H9 (cell line): ENCODE measurements at regions not wholly inside any gene's neighbourhood (a gene's known extent, or its start where the extent isn't known, plus 50 kb on each side); places are given as distances from the start of the nearest gene placed in this dataset.
A peak's percentile ranks its signal among the peaks of the same experiment; 100 is the strongest.

Experiments used
- DNase-seq: peaks from one replicate; pipeline ENCODE4 v3.0.0-alpha.2; 2017
- H2AFZ ChIP-seq: one replicate; pipeline ENCODE4 v1.6.1; 2013; ENCODE audit warnings: mild to moderate bottlenecking, low read length, control low read depth, moderate library complexity
- H2AK5ac ChIP-seq: 2 replicates; pipeline ENCODE4 v1.6.1; 2013; ENCODE audit warnings: low read length, control low read depth, mixed read lengths; ENCODE audit not compliant: insufficient read length
- H2BK120ac ChIP-seq: one replicate; pipeline ENCODE4 v1.6.1; 2013; ENCODE audit warnings: low read depth, mild to moderate bottlenecking, low read length, control low read depth, inconsistent platforms; ENCODE audit not compliant: poor library complexity, severe bottlenecking
- H2BK12ac ChIP-seq: 2 replicates; pipeline ENCODE4 v1.6.1; 2013; ENCODE audit warnings: low read length, control low read depth, mixed read lengths, low read depth; ENCODE audit not compliant: insufficient read length
- H2BK15ac ChIP-seq: 2 replicates; pipeline ENCODE4 v1.6.1; 2013; ENCODE audit warnings: low read depth, low read length, control low read depth
- H2BK20ac ChIP-seq: one replicate; pipeline ENCODE4 v1.6.1; 2013; ENCODE audit warnings: low read depth, mild to moderate bottlenecking, low read length, control low read depth, inconsistent platforms; ENCODE audit not compliant: poor library complexity, severe bottlenecking
- H2BK5ac ChIP-seq: 2 replicates; pipeline ENCODE4 v1.6.1; 2013; ENCODE audit warnings: low read length, control low read depth, mixed read lengths; ENCODE audit not compliant: insufficient read length
- H3K14ac ChIP-seq: 2 replicates; pipeline ENCODE4 v1.6.1; 2013; ENCODE audit warnings: low read length, control low read depth; ENCODE audit not compliant: insufficient read depth
- H3K18ac ChIP-seq: 2 replicates; pipeline ENCODE4 v1.6.1; 2013; ENCODE audit warnings: low read depth, mild to moderate bottlenecking, mixed read lengths, low read length, control low read depth; ENCODE audit not compliant: insufficient read length
- H3K23ac ChIP-seq: 2 replicates; pipeline ENCODE4 v1.6.1; 2013; ENCODE audit warnings: low read length, control low read depth, mixed read lengths, low read depth; ENCODE audit not compliant: insufficient read length
- H3K23me2 ChIP-seq: 2 replicates; pipeline ENCODE4 v1.6.1; 2013; ENCODE audit warnings: low read depth, mild to moderate bottlenecking, mixed read lengths, low read length, control low read depth; ENCODE audit not compliant: insufficient read length, poor library complexity, severe bottlenecking
- H3K27ac ChIP-seq: 2 replicates; pipeline ENCODE4 v1.5.1; 2013; ENCODE audit warnings: low read length, control low read depth, mixed read lengths, low read depth; ENCODE audit not compliant: insufficient read length
- H3K27me3 ChIP-seq: 2 replicates; pipeline ENCODE4 v1.6.1; 2013; ENCODE audit warnings: low read length, control low read depth, inconsistent platforms; ENCODE audit not compliant: insufficient read depth
- H3K4ac ChIP-seq: 2 replicates; pipeline ENCODE4 v1.6.1; 2013; ENCODE audit warnings: low read depth, mild to moderate bottlenecking, control low read depth, inconsistent platforms, low read length, moderate library complexity
- H3K4me1 ChIP-seq: 2 replicates; pipeline ENCODE4 v1.6.1; 2013; ENCODE audit warnings: low read length, control low read depth, inconsistent platforms; ENCODE audit not compliant: insufficient read depth
- H3K4me2 ChIP-seq: 2 replicates; pipeline ENCODE4 v1.6.1; 2013; ENCODE audit warnings: low read length, control low read depth, mixed read lengths; ENCODE audit not compliant: insufficient read length, insufficient read depth
- H3K56ac ChIP-seq: 2 replicates; pipeline ENCODE4 v1.6.1; 2013; ENCODE audit warnings: low read depth, mild to moderate bottlenecking, mixed read lengths, low read length, control low read depth; ENCODE audit not compliant: insufficient read length
- H3K79me1 ChIP-seq: 2 replicates; pipeline ENCODE4 v1.6.1; 2013; ENCODE audit warnings: low read depth, mild to moderate bottlenecking, moderate library complexity, low read length, control low read depth, inconsistent platforms; ENCODE audit not compliant: insufficient read depth, poor library complexity, severe bottlenecking
- H3K79me2 ChIP-seq: 2 replicates; pipeline ENCODE4 v1.6.1; 2013; ENCODE audit warnings: low read length, control low read depth, inconsistent platforms; ENCODE audit not compliant: insufficient read depth
- H3K9ac ChIP-seq: 2 replicates; pipeline ENCODE4 v1.6.1; 2013; ENCODE audit warnings: low read length, control low read depth, mixed read lengths; ENCODE audit not compliant: insufficient read length; ENCODE audit errors: extremely low read depth
- H3K9me3 ChIP-seq: one replicate; pipeline ENCODE4 v1.6.1; 2013; ENCODE audit warnings: low read depth, low read length, inconsistent platforms; ENCODE audit not compliant: control insufficient read depth
- H3T11ph ChIP-seq: one replicate; pipeline ENCODE4 v1.6.1; 2013; ENCODE audit warnings: mild to moderate bottlenecking, low read length, control low read depth, inconsistent platforms
- H4K20me1 ChIP-seq: one replicate; pipeline ENCODE4 v1.6.1; 2013; ENCODE audit not compliant: control insufficient read depth, insufficient read length, insufficient read depth
- H4K5ac ChIP-seq: 2 replicates; pipeline ENCODE4 v1.6.1; 2013; ENCODE audit warnings: low read depth, mild to moderate bottlenecking, mixed read lengths, low read length, control low read depth; ENCODE audit not compliant: insufficient read length
- H4K8ac ChIP-seq: replicated peaks from 2 replicates; pipeline ENCODE4 v1.6.1; 2013; ENCODE audit warnings: low read length, control low read depth, mixed read lengths, low read depth; ENCODE audit not compliant: insufficient read length
- H4K91ac ChIP-seq: 2 replicates; pipeline ENCODE4 v1.6.1; 2013; ENCODE audit warnings: low read depth, mild to moderate bottlenecking, moderate library complexity, mixed read lengths, low read length, control low read depth; ENCODE audit not compliant: insufficient read length
- H3K27ac Mint-ChIP-seq, 3 experiments: 2 replicates in 2 of 3; 3 replicates in 1 of 3; pipeline ENCODE4 v1.8.0; 2020 to 2021; ENCODE audit warnings: mixed read lengths in 3 of 3, mild to moderate bottlenecking in 1 of 3, moderate library complexity in 1 of 3
- H3K27me3 Mint-ChIP-seq: 2 replicates; pipeline ENCODE4 v1.8.0; 2021; ENCODE audit warnings: low read depth, mild to moderate bottlenecking, moderate library complexity, mixed read lengths
- H3K36me3 Mint-ChIP-seq, 3 experiments: 2 replicates in 2 of 3; 3 replicates in 1 of 3; pipeline ENCODE4 v1.8.0; 2020 to 2021; ENCODE audit warnings: low read depth in 3 of 3, mixed read lengths in 3 of 3; ENCODE audit not compliant: insufficient read depth in 1 of 3
- H3K4me1 Mint-ChIP-seq, 2 experiments: 2 replicates each; pipeline ENCODE4 v1.8.0; 2020; ENCODE audit warnings: mixed read lengths in 2 of 2
- H3K4me3 Mint-ChIP-seq, 2 experiments: 2 replicates in 1 of 2; 3 replicates in 1 of 2; pipeline ENCODE4 v1.8.0; 2020 to 2021; ENCODE audit warnings: mild to moderate bottlenecking in 2 of 2, mixed read lengths in 2 of 2, moderate library complexity in 1 of 2
- H3K9me3 Mint-ChIP-seq, 2 experiments: 2 replicates in 1 of 2; 3 replicates in 1 of 2; pipeline ENCODE4 v1.8.0; 2020; ENCODE audit warnings: mild to moderate bottlenecking in 2 of 2, mixed read lengths in 2 of 2, moderate library complexity in 1 of 2
- WGBS: extraction: QIAGEN DNeasy Blood & Tissue Kit; methylation state at CpG from one replicate; pipeline ENCODE4 v1.1.7; 2013; ENCODE audit warnings: missing lambda C conversion rate, low lambda C conversion rate, mixed read lengths; ENCODE audit not compliant: insufficient read length; ENCODE audit errors: extremely low coverage; 5-methylcytosine and 5-hydroxymethylcytosine counted together
- TF ChIP-seq, protein P1 (sequence below): fragments of 200-600 bp; sonication (generic); conservative IDR thresholded peaks from 3 replicates; pipeline ENCODE4 v1.8.0; 2021; ENCODE audit warnings: antibody characterized with exemption, mild to moderate bottlenecking

DNA sequence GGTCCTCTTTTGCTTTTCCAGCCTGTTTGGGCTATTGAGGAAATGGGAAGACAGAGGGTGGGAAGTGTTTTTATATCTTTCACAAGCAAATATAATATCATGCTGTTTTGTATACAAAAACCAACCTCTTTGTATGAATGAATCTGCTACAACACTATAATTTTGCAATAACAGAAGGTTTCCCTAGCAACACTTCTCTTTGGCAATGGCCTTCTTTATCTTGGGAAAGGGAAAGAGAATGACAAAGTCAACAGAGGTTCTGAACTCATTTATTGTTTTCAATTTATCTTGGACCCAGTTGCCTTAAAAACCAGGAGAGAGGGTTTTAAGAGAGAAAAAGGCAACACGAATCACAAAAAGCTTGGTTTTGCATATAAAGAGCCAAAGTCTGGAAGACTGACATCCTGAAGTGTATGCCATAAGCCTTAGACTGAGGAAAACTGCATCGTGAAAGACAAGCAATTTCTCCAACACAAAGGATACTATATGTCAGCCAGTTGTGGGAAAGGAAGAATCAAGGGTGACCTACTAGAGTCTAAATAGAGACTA, 121.8 kb upstream of the FAM241A start:
- Histone ChIP-seq H3K4me2 (no peak overlapping the region), H3K27me3 (no peaks in the 10 kb centered on the region), H4K20me1 (no peaks in the 10 kb centered on the region), H3K4me1 (peaks cover 3% of the 10 kb centered on the region; the same call in 1 of the 2 replicates), H3K23ac (no peak overlapping the region), H4K91ac (no peak overlapping the region), H3K23me2 (no peaks in the 10 kb centered on the region), H2BK5ac (no peak overlapping the region), H3K14ac (no peak overlapping the region), H4K8ac (no peak overlapping the region), H2BK15ac (no peak overlapping the region), H3K79me1 (no peaks in the 10 kb centered on the region), H2BK12ac (no peak overlapping the region), H2AK5ac (no peak overlapping the region), H3K9ac (no peak overlapping the region), H3K4ac (no peak overlapping the region), H3K79me2 (no peaks in the 10 kb centered on the region), H2BK20ac (no peak overlapping the region), H4K5ac (no peak overlapping the region), H3K9me3 (no peaks in the 10 kb centered on the region), H3K18ac (no peak overlapping the region), H3K27ac (no peak overlapping the region), H3K56ac (no peak overlapping the region), H2AFZ (no peak overlapping the region), H3T11ph (no peak overlapping the region), H2BK120ac (no peak overlapping the region)
- Mint-ChIP-seq H3K36me3 (no peaks in the 10 kb centered on the region; a peak in 1 of 7 replicates), H3K4me3 (no peak overlapping the region), H3K9me3 (no peaks in the 10 kb centered on the region; a peak in 1 of 5 replicates), H3K27ac (peak overlapping the region in 2 of 3 experiments; percentile 11 to 12; a peak in 3 of 7 replicates), H3K27me3 (no peaks in the 10 kb centered on the region), H3K4me1 (peaks cover 9 to 13% of the 10 kb centered on the region in 2 experiments)
- no peak for DNase-seq
- no CpG with 5 or more reads among the region's 2 CpGs for WGBS
- TF ChIP-seq, protein P1, sequence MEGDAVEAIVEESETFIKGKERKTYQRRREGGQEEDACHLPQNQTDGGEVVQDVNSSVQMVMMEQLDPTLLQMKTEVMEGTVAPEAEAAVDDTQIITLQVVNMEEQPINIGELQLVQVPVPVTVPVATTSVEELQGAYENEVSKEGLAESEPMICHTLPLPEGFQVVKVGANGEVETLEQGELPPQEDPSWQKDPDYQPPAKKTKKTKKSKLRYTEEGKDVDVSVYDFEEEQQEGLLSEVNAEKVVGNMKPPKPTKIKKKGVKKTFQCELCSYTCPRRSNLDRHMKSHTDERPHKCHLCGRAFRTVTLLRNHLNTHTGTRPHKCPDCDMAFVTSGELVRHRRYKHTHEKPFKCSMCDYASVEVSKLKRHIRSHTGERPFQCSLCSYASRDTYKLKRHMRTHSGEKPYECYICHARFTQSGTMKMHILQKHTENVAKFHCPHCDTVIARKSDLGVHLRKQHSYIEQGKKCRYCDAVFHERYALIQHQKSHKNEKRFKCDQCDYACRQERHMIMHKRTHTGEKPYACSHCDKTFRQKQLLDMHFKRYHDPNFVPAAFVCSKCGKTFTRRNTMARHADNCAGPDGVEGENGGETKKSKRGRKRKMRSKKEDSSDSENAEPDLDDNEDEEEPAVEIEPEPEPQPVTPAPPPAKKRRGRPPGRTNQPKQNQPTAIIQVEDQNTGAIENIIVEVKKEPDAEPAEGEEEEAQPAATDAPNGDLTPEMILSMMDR, result no peak
